ENCODE measurements at regions not wholly inside any gene's neighbourhood (a gene's known extent, or its start where the extent isn't known, plus 50 kb on each side); places are given as distances from the start of the nearest gene placed in this dataset.

DNA sequence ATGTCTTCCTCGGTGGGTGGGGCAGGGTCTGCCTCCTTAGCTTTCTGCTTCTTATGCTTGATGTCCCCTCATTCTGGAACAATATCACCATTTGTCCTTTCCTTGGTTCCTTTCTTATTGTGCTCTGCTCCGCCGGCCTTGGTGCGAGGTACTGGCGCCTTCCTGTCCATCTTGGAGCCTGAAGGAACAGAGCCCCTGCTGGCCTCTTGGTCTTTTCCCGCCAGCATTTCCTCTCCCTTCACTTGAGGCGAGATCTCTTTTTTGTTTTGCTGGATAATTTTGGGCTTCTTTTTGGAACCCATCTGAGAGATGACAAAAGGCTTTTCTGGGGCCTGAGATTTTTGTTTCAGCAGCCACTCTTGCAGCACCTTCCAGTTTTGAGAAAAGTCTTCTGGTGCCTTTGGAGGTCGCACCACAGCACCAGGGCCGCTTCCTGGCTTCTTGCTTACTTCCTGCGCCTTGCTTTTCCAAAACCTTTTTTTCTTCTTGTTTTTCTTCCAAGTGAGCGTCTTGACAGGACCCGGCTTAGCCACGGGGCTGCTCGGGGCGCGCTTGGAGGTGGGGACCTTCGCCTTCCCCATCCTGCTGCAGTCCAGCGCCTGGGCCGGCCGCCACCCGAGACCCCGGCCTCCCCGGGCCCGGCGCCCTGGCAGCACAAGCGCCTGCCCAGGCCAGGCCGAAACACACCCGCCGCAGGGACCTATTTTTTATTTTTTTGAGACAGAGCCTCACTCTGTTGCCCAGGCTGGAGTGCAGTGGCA, 127.1 kb downstream of the KLF13 start:
- intact Hi-C loops (cut with DNase I), result no loop called here
- DNase-seq (ENCODE audit: low spot score), result peak; percentile 55

DNA sequence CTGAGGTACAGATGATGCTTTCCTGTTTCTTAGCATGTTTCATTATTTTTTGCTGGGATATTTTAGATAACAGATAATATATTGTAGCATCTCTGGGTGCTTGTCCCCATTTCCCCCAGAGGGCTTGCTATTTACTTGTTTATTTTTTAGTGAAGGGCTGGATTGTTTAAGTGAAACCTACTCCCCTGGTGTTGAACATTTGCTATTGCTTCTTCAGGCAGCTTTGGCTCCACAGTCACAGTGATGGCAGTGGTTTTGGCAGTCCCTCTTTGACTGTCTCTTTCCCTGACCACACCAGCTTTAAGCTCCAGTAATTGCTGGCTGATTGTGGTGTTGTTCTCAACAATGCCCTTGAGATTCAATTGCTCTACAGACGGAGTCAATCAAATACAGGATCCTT, 128.9 kb downstream of the KLF13 start:
- intact Hi-C loops (cut with DNase I), result no loop called here

DNA sequence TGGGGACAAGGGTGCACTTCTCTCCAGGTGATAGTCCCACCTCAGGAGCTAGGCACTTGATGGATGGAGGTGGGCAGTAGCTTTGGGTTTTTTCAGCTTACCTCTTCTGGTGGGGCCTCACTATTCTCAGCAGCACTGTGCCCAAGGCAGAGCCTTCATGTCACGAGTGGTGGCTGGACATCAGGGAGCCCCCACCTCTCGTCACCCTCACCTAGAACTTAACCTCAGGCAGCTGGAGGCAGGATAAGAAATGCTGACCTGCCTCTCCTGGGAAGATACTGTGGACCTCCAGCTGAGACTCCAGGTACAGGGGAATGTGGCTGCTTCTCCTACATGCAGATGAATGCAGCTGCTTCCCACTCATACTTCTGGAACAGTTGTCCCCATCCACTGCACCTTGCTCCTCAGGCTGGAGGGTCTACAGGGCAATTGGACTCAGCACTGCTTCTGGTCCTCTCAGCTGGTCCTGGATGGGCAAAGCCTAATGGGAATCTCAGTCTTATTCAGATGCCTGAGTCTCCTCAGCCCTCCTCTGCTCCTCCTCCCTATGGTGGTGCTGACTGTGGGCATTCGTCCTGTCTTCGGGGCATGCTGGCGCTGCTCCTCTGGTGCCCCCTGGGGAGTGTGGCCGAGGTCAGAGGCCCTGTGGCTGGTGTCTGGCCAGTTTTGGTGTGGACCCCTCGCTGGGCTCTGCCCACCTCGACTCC, 129.9 kb downstream of the KLF13 start:
- intact Hi-C loops (cut with DNase I), result no loop called here
- peak; percentile 66 for DNase-seq (ENCODE audit: low spot score)

More for the DNA sequence above, 128.9 kb downstream of the KLF13 start:
- DNase-seq (ENCODE audit: low spot score), result peak; percentile 31

DNA sequence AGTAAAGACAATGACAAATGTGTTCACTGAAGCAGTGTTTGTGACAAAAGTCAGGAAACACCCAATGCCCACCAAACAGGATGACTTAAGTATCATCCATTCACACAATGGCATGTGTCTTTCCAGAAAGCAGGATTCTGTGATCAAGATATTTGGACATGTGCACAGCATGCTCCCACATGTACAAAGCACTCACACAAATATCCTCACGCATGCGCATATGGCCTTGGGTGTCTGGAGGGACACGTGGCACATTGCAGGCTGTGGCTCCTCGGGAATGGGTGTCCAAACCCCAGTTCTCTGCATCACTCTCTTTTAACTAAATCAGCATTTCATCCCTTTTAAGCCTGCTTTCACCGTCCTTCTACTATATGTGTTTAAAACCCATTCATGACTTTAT, 130.5 kb downstream of the KLF13 start:
- intact Hi-C loops (cut with DNase I), result no loop called here
- DNase-seq (ENCODE audit: low spot score), result peak; percentile 73

GRCh38 chr15:31457631-31458526, 131.2 kb downstream of the KLF13 start:
- intact Hi-C loops (cut with DNase I), result no loop called here
- DNase-seq (ENCODE audit: low spot score), result peak; percentile 87

GRCh38 chr15:31458596-31459399, 132.2 kb downstream of the KLF13 start:
- peak; percentile 16 for DNase-seq (ENCODE audit: low spot score)
- intact Hi-C loops (cut with DNase I), result no loop called here

- no peak for DNase-seq (ENCODE audit: low spot score)
- intact Hi-C loops (cut with DNase I), result no loop called here
These were observed 132.7 kb downstream of the KLF13 start for GRCh38 chr15:31459400-31459748.

GRCh38 chr15:31461375-31461774, 134.7 kb downstream of the KLF13 start:
- DNase-seq (ENCODE audit: low spot score), result peak; percentile 38
- intact Hi-C loops (cut with DNase I), result no loop called here

GRCh38 chr15:31461911-31462480, 135.4 kb downstream of the KLF13 start:
- intact Hi-C loops (cut with DNase I), result no loop called here
- peak; percentile 13 for DNase-seq (ENCODE audit: low spot score)

DNA sequence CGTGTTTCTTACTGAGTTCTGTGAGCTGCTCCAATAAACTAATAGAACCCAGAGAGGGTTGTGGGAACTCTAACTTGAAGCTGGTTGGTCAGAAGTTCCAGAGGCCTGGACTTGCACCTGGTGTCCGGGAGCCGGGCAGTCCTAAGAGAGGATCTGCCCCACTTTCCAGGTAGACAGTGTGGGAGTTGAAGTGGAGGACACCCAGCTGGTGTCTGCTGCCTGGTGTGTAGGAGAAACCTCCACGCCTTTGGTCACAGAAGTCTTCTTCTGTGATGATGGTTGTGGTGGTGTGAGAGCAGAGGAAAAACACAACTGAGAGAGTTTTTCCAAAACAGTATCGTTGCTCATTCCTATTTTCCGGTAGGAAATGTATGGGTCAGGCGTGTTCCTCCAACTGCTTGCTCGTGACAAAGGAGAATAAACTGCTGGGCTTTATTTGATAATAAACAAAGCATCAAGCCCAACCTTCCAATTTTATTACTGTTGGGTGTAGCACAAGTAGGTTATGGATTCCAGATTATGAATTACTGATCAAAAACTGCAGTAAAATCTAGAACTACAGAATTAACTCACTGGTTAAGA, 137.0 kb downstream of the KLF13 start:
- intact Hi-C loops (cut with DNase I), result no loop called here
- DNase-seq (ENCODE audit: low spot score), result peak; percentile 34

- DNase-seq (ENCODE audit: low spot score), result peak; percentile 55
- intact Hi-C loops (cut with DNase I), result no loop called here
These were observed 137.8 kb downstream of the KLF13 start for GRCh38 chr15:31464216-31465082.

GRCh38 chr15:31465083-31465955, 138.7 kb downstream of the KLF13 start:
- intact Hi-C loops (cut with DNase I), result no loop called here
- DNase-seq (ENCODE audit: low spot score), result peak; percentile 67

GRCh38 chr15:31467361-31467760, 140.7 kb downstream of the KLF13 start:
- intact Hi-C loops (cut with DNase I), result no loop called here
- DNase-seq (ENCODE audit: low spot score), result peak; percentile 18

DNA sequence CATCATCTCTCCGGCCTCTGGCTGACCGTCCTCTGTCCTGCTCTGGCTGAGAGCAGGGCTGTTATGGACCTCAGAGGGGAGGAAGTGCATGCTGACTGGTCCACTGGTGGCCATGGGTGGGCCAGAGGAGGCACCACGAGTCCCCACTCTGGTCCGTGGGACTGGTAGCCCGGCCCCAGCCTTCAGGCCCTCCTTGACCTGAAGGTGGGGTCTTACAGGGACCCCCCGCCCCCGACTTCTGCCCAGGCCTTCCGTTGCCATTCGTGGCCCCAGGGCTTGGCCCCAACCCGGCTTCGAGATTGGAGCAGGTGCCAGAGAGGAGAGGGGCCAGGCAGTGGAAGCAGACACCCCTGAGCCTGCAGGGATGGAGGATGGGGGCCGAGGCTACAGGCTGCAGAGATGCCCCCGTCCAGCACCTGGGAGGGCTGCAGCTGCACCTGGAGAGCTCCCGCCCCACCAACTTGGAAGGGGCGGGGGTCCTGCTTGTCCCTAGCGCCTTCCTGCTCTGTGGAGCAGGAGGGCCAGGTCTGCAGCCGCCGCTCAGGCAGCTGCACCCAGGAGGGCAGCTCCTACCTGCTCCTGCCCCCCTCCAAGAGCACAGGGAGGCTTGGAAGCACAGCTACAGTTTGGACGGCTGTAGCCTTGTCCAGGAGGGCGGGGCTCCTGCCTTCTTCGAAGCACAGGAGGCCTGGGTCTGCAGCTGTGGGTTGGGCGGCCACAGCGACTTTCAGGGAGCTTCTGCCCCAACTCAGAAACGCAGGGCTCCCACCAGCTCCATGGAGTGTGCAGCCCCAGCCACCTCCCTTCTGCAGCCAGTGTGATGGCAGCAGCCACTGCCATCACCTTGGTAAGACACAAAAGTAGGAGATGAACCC, 142.5 kb downstream of the KLF13 start:
- intact Hi-C loops (cut with DNase I), result no loop called here
- peak; percentile 67 for DNase-seq (ENCODE audit: low spot score)

- intact Hi-C loops (cut with DNase I), result no loop called here
- peak; percentile 46 for DNase-seq (ENCODE audit: low spot score)
These were observed 143.3 kb downstream of the KLF13 start for GRCh38 chr15:31469786-31470525.

Data from posterior vena cava (tissue), 2 donors.